HG03442 (cell line): ENCODE measurements at regions not wholly inside any gene's neighbourhood (a gene's known extent, or its start where the extent isn't known, plus 50 kb on each side); places are given as distances from the start of the nearest gene placed in this dataset.
A peak's percentile ranks its signal among the peaks of the same experiment; 100 is the strongest.

ENCODE experiments used
- ATAC-seq: cut with Tn5 transposase; IDR thresholded peaks from one replicate; pipeline ENCODE4 v1.9.1; 2021; ENCODE audit warnings: mild to moderate bottlenecking, moderate library complexity; ENCODE audit not compliant: unreplicated experiment

DNA sequence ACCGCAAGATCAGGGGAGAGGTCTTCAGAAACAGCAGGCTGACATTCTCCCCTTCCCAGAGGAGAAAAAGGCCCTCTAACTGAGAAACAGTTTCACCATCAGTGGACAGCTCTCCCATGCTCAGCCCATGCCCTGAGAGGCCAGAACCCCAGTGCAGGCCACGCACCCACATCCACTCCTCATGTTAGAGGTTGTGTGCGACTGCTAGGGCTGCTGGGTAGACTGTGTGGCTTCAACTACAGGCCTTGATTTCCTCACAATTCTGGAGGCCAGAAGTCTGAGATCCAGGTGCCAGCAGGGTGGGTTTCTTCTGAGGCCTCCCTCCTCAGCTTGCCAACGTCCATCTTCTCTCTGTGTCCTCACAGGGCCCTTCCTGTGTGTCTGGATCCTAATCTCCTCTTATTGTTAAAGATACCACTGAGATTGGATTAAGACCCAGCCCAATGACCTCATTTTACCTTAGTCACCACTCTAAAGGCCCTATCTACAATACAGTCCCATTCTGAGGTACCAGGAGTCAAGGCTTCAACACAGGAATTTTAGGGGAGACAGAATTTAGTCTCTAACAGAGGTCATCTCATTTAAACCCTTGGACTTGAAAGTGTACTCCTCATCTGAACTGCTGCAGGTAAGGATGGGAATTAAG lies 67.7 kb upstream of the CD93 start:
- no peak for ATAC-seq

DNA sequence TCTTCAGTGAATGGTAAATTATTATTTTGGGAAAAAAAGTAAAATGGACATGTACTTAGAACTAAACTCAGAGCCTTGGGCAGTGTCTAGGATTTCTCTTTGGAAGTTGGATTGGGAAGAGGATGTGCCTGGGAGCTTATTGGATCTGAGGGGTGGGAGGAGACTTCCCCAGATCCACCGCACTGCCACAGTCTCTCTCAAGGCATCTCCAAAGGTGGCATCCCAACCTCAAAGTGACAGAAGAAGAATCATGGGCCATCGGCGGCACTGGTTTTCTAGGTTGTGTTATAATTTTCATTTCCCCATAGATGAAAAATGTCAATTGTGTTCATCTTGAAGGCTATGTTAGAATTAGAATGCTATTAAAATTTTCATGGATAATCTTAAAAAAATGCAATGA lies 66.8 kb upstream of the CD93 start:
- no peak for ATAC-seq

DNA sequence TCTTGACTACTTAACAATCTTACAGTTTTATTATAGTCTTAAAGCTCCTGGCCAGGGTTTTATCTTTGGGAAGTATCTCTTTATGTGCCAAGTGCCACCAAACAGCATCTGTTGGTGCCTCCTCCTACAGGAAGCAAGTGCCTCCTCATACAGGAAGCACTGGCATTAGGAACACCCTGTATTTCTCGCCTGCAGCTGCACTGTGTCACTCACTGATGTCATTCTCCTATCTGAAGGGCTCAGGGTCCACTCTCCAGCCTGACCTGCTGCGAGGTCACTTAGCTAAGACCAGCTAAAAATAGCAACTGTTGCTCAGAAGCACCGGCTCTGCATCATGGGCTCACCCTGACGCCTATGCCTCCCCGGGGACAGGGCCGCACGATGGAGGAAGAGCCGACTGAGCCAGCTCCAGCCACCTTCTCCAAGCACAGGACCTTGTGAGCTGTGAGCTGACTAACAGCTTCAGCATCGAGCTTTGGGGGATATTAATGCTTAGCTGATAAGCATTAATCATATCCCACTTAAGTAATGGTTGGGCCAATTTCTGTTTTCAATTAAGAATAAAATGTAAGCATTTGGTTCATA lies 66.3 kb upstream of the CD93 start:
- no peak for ATAC-seq

DNA sequence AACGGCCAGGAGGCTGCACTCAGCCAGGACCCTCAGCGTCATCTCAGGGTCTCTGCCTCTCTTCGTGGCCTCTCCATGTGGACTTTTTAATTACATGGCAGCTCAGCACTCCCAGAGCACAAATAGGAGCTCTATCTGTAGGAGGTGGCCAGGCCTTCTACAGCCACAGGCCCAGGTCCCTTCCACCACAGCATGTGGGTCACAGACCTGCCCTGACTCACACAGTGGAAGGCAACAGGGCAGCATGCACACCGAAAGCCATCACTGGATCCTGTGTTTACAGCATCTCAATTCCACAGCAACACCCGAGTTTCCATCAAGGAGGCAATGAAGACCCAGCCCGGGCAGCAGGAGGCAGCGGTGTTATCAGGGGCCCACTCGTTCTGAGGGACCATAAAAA lies 65.8 kb upstream of the CD93 start:
- ATAC-seq, result no peak

DNA sequence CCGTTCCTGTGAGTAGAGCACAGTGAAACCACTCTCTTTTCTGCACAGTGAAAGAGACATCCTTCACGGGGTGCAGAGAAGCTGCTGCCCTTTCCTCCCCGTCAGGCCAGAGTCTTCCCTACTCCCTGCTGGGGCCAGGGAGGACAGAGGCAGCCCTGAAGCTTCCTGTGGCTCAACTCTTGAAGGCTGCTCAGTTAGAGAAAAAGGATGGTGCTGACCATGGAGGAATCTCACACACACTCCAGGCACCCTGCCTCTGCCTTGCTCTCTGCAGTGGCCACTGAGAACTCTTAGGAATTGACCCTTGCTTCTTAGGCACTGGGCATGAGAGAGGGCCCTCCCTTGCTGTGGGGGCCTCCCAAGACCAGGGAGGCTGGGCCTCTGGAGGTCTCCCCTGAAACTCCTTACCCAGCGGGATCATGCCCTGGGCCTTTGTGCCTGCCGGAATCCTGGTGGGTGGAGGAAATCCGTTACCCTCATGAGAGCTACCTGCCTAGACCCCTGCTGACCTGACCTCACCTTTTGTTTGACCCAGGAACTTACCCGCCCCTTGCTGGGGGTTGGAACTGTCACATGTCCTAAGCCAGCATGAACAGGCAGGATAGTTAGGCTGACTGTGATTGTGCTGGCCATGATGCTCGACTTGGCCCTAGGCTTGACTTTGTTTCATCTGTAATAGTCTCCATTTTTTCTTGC lies 65.0 kb upstream of the CD93 start:
- no peak for ATAC-seq

DNA sequence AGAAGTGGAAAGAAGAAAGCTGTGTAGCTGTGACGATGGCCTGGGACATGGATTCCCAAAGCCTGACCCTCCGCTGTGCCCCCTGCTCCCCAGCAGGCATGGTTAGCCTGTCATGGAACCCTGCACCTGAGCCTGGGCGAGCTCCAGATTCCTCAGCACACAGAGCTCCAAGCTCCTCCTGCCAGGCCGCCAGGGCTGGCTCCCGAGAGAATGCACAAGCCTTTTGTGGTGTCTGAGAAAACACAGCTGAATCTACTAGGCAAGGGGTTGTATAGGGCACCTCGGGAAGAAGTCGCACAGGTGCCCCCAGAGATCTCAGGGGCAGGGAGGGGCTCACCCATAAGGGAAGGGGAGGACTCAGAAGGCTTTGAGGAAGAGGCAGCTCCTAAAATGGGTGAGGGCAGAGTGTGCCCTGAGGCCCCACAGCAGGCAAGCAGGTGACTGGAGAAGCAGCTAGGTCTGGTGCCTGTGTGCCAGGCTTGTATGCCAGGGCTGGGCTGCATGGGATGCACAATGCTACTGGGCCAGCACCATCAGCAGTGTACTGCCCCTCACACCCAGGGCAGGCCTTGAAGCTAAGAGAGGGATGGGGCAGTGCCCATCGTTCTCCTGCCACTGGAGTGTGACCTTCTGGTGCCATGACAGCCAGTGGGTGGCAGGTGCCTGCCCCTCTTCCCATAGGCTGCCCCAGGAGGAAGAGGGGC lies 64.3 kb upstream of the CD93 start:
- ATAC-seq, result no peak

DNA sequence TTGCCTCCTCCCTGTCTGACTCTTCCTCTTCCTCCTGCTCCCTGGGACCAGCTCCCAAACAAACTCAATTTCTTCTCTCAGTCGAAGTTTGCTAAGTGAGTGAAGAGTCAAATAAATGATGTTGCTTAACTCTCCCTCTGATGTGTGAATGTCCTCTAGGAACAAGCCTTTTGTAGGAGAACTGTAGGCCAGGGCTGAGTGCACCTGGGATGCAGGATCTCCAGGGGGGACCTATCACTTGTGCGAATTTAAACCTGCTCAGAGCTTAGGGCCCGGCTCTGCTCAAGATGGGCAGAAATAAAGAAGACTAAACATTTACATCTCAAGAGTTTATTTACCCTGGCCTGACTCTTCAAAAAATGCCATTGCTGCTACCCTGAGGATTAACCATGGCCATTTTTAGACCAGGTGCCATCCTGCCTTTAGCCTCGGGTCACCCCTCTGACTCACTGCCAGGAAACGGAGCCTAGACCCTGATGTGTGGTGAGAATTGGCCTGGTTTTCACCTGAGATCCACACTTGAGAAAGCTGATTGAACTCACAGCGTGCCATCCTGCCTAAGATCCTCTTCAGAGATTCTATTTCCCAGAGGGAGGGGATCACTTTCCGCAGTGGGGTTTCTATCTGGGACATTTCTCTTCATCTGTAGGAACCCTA lies 63.6 kb upstream of the CD93 start:
- no peak for ATAC-seq

DNA sequence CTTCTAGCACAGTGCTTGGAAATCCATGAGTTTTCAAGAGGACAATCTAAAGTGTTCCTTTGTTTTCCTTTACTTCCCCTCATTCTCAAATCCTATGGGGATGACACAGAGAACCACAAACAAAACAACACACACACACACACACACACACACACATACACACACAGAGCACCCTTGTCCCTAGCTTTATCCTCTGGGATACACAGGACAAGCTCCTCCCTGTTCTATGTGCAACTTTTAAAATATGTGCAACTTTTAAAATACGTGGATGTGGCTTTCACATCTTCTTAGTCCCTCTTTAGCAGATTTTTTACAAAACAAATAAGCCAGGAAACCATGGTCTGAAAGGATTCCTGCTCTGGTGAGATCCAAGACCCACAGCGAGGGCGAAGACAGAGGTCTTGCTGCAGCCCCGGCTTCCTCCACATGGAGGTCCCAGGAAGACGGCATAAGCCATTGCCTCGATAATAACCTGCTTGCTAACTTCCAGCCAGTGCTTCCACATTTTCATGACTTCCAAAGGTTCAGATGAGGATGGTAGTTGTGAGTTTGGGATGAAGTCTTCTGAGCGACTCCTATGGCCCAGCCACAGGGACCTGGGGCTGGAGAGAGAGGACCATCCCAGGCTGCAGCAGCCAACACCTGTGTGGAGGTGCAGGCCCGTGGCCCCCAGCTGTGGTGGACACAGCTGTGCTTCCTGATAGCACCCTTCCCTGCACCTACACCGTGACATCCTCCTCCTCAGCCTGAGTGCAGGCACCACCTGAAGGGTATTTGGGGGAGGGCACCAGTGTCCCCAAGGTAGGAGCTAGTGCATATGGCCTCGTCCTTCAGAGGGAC lies 62.8 kb upstream of the CD93 start:
- ATAC-seq, result no peak

DNA sequence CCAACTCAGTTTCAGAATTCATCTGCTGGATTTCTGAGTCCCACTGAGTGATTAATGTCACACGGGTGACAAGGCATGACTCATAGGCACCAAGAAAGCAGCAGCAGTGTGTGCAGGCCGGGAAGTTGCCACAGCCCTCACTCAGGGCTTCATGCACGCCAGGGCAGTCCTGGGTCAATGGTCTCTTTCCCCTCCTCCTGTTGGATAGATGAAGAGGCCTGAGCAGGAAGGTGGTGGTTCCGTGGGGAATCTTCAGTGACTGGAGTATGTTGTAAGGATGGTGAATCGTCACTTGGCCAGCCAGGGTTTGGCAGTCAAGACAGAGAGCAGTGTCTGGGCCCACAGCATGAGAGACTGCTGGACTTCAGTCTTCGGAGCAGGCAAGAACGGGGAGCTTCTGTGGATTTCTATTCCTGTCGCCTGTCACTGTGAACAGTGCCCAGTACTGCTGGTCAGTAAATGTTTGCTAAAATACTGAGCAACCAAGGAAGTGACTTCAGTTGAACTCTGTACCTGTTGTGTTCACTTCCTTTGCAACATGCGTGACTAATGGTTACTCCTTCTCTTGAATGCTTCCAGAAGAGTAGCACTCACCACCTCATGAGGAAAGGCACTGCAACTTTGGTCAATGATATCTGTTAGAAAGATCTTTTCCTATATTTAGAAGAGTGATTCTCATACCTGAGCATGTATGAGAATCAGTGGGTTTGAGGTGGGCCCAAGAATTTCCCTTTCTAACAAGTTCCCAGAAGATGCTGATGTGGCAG lies 62.0 kb upstream of the CD93 start:
- peak; percentile 71 for ATAC-seq

DNA sequence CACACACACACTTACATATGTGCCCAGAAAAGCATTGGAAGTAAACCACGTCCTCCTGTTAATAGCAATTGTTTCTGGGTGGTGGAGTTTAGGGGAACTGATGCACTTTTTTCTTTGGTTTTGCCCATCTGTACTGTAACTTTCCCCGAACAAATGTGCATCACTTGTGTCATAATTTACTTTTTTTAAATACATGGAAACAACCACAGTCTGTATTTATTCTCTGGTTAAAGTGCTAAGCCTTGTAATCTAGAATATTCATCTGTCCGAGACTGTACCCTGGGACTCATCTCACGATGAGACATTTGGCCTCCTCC lies 61.5 kb upstream of the CD93 start:
- ATAC-seq, result no peak

DNA sequence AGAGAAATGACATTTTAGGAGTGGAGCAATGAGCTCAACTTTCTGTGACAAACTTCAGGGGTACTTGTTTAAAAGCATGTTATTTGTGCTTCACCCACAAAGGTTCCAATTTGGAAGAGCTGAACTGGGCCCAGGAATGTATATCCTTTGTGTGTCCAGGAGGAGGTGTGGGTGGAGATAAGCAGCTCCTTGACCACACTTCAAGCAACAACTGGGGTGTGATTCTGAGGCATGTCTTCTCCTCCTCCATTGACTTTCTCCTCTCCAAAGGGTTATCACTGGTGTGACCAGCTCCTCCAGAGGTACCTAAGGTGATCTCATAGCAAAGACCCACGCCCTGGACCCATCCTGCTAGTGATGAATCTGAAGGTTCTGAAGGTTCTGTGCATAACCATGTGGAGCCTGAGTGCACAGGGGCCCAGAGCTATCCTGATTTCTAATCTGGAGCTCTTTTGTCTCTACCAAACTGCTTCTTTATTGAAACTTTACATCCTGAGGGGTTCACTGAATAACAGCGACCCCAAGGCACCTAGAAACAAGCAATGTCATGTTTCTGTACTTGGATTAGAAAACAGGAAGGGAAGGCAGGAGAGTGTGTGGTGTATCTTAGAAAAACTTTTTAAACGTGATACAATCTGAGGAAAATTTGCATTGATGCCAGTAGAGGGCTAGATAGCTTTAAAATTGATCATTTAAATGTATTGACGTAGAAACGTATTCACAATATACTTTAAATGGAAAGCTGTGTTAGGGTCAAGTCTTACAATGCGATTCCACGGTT lies 60.9 kb upstream of the CD93 start:
- ATAC-seq, result no peak

DNA sequence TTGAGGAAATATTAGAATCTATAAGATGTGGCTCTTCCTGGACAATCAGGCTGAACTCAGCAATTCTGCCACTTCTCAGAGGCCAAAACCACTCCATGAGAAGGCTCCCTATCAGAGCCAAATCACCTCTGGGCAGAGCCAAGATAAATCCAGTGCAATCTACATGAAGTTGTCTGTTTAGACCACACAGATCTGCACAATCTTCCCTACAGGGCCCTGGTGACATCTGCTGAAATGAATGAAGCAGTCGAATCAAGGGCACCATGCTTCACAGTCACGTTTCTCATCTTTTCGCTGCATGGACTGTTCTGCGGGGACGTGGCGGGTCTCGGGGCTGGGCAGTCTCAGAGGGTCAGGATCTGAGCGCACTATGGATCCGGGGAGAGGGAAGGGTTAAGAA lies 60.1 kb upstream of the CD93 start:
- ATAC-seq, result no peak

DNA sequence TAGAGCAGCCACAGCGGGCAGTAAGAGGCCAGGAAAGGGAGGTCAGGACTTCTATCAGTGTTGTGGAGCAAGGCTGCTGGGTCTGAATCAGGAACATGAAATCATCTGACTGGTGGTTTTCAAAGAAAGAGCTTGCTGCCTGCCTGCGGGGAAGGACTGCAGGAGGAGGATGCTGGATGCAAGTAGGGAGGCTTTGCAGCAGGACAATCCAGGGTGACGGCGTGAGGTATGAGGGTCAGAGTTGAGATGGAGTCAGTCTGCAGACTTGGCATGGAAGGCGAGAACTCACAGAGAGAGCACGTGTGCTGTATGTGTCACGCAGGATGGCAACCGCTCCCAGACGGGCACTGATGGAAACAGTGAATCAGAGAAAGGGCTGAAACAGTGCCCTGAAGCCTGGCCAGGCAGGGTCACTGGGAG lies 59.2 kb upstream of the CD93 start:
- ATAC-seq, result no peak

DNA sequence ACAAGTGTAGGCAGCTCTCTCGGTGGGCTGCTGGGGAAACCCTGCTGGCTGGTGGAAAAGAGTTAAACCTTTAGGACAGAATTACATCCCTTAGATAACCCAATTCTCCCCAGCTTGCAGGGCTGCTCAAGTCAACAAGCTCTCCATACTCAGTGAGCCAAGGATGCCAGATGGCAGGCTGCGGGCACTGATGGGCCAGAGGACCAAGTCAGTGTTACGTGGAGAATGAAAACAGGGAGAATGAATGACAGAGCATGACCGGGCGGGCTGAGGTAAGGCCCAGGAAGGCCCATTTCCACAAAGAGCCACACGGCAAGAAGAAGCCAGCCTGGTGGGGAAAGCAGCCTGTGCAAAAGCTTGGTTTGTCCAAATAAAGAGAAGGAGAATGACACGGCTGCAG lies 58.7 kb upstream of the CD93 start:
- no peak for ATAC-seq

DNA sequence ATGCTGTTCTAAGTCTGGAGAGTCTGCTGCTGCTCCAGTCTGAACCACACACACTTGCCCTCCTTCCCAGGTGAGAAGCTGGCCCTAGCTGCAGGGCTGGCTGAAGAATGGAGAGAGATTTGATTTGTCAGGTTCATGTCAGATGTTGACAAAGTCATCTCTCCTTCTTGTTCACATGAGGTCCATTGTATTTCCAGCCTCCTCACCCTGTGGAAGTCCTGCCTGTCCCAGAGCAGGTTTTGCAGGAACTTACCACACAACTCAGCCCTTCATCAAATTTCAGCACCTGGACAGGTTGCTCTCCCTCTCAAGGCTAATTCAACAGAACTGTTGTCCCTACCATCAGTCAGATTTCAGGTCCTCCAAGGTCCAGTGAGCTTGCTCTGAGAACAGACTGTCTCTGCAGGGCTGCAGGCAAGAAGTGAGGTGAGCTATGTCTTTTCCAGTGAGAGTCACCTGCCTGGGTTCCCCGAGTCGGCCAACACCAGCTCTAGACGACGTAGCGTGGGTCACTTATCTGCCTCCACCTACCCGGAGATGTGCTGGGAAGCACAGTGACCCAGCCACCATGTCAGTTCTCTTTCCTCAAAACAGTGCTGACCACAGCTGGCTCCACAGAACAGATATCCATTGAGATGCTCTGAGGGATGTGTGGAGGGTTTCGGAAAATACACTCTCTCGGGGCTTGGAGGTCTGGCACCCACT lies 58.0 kb upstream of the CD93 start:
- ATAC-seq, result no peak

DNA sequence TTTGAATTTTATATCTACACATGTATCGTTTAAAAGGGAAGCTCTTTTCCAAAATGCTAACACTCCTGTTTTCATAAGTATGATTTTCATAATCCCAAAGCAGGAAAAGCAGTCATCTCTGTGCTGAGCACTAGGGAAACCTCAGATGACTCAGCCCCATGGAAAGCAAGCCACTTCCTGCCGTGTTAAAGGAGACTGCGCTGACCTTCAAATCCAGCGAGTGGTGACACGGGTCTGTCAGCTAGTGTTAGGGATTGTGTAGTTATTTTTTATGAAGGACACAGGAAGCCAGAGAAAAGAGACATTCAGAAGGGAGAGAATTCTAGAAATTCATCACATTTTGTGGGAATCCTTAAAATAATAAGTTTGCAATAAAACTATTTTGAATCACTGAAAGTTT lies 57.0 kb upstream of the CD93 start:
- no peak for ATAC-seq

DNA sequence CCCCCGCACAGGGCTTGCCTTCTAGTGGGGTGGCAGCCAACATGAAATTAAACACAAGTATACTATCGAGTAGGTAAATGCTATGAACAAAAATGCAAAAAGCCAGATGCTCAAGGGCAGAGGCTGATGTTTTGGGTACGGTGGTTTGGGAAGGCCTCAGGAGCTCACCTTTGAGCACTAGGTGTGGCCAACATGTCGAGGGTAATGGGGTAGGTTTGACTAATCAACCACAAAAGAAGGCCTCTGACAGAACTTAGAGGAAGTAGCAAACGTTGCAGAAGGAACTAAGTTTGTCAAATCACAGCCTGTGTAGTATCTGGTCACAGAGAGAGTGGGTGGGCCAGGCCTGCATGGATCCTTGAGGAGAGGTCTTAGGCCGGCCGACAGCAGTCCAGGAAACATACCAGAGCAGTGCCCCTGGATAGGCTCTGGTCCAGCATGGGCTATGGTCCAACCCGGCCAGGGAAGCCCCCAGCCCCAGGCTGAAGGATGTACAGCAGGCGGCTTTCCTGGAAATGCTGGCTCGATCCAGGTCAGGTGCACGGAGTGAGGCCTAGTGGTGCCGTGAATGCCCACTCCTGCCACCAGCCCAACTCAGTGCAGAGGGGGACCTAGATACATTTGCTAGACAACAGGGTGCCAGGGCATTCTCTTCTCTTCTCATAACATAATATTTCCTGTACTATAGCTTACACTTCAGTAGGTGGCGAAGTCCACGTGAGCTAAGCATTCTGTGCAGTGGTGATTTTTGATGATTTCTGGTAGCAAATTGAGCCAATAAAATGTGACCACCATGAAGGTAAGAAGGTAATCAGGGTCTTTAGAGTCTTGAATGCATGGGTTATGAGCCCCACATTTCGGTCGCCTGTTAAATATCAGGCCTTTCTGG lies 56.3 kb upstream of the CD93 start:
- ATAC-seq, result peak; percentile 92
